Small intestine (tissue), 7 donors: ENCODE measurements at regions not wholly inside any gene's neighbourhood (a gene's known extent, or its start where the extent isn't known, plus 50 kb on each side); places are given as distances from the start of the nearest gene placed in this dataset.
A peak's percentile ranks its signal among the peaks of the same experiment; 100 is the strongest.

Source experiments
- DNase-seq, 2 donors: peaks; one replicate each; pipeline versions ENCODE4 v3.0.0 to v3.0.0-alpha.2; 2013
- FAIRE-seq: peaks from 2 replicates; lab custom pipeline; 2012; peaks lifted over from hg19 to GRCh38; lab: Jason Lieb, UNC
- H3K27ac ChIP-seq, 3 donors: one replicate each; pipeline ENCODE4 v1.5.1; 2013; ENCODE audit warnings: low read length in 2 of 3, mild to moderate bottlenecking in 2 of 3, control low read depth in 1 of 3, inconsistent platforms in 1 of 3, low read depth in 1 of 3, moderate library complexity in 1 of 3
- H3K27me3 ChIP-seq, 3 donors: one replicate each; pipeline ENCODE4 v1.6.1; 2013; ENCODE audit warnings: low read length in 3 of 3, inconsistent platforms in 1 of 3; ENCODE audit not compliant: control insufficient read depth in 3 of 3, insufficient read depth in 3 of 3
- H3K36me3 ChIP-seq, 3 donors: one replicate each; pipeline ENCODE4 v1.6.1; 2013; ENCODE audit warnings: low read length in 3 of 3, inconsistent platforms in 1 of 3, low read depth in 1 of 3, mild to moderate bottlenecking in 1 of 3, moderate library complexity in 1 of 3; ENCODE audit not compliant: control insufficient read depth in 3 of 3, insufficient read depth in 2 of 3
- H3K4me1 ChIP-seq, 3 donors: one replicate each; pipeline ENCODE4 v1.6.1; 2013; ENCODE audit warnings: low read length in 2 of 3, inconsistent platforms in 1 of 3, low read depth in 1 of 3, mild to moderate bottlenecking in 1 of 3, moderate library complexity in 1 of 3; ENCODE audit not compliant: control insufficient read depth in 3 of 3, insufficient read depth in 2 of 3
- H3K4me3 ChIP-seq, 3 donors: one replicate each; pipeline ENCODE4 v1.5.1; 2013; ENCODE audit warnings: low read length in 3 of 3, control low read depth in 1 of 3, inconsistent platforms in 1 of 3, low read depth in 1 of 3, mild to moderate bottlenecking in 1 of 3, moderate library complexity in 1 of 3
- H3K9me3 ChIP-seq, 2 donors: one replicate each; pipeline ENCODE4 v1.6.1; 2013; ENCODE audit warnings: low read depth in 1 of 2, low read length in 1 of 2; ENCODE audit not compliant: control insufficient read depth in 2 of 2, insufficient read depth in 1 of 2
- WGBS, 3 donors: extraction: QIAGEN DNeasy Blood & Tissue Kit; methylation state at CpG; one replicate each; pipeline ENCODE4 v1.1.7; 2013; 5-methylcytosine and 5-hydroxymethylcytosine counted together
- donor health status: healthy with polysubstance abuse.
- donor health status: control.
- donor health status: control.
- donor health status: Bipolar disorder and iron deficiency.
- donor health status: healthy.

GRCh38 chr4:11081006-11081405 is 347.7 kb downstream of the HS3ST1 start:
- no peaks in the 10 kb centered on the region for H3K4me1 ChIP-seq
- no peak overlapping the region for H3K27ac ChIP-seq
- H3K27me3 ChIP-seq: no peaks in the 10 kb centered on the region
- H3K9me3 ChIP-seq: peaks cover 0 to 3% of the 10 kb centered on the region in 2 donors
- H3K4me3 ChIP-seq: no peak overlapping the region
- H3K36me3 ChIP-seq: no peaks in the 10 kb centered on the region
- DNase-seq (no peak), FAIRE-seq (no peak)

- Histone ChIP-seq H3K9me3 (peaks cover 0 to 3% of the 10 kb centered on the region in 2 donors), H3K27me3 (no peaks in the 10 kb centered on the region), H3K27ac (no peak overlapping the region), H3K36me3 (no peaks in the 10 kb centered on the region), H3K4me1 (no peaks in the 10 kb centered on the region), H3K4me3 (no peak overlapping the region)
- WGBS, 3 donors: 78 to 84% (median 79%) methylated on average over 1 of the region's 1 CpG
- no peak for FAIRE-seq
- no peak for DNase-seq
Measured at GRCh38 chr4:11079171-11079570, 349.5 kb downstream of the HS3ST1 start.

GRCh38 chr4:11074581-11075241 is 354.0 kb downstream of the HS3ST1 start:
- Histone ChIP-seq H3K4me1 (no peaks in the 10 kb centered on the region), H3K27ac (no peak overlapping the region), H3K4me3 (no peak overlapping the region), H3K27me3 (no peaks in the 10 kb centered on the region), H3K9me3 (no peaks in the 10 kb centered on the region), H3K36me3 (no peaks in the 10 kb centered on the region)
- no peak for DNase-seq
- 50 to 60% (median 52%) methylated on average over 4 of the region's 4 CpGs for WGBS, 3 donors
- no peak for FAIRE-seq

DNA sequence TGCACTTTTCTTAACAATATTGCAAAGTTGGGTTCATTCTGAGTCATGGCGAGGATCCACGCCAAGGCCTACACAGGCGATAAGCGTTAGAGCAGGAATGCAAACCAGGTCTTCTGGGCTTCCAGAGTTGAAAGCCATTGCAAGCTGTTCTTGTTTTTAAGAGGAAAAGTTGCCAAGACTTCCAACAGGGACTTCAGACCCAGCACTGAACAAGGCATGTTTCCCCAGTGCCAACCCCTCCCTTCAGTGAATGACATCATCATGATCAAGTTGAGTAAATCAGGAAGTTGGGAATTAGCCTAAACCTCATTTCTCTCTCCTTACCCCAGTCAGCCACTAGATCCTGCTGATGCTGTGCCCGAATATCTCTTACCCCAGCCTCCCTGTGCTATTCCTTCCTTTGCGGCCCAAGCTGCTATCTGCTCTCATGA is 355.1 kb downstream of the HS3ST1 start:
- 63 to 88% (median 68%) methylated on average over 6 of the region's 6 CpGs for WGBS, 3 donors
- Histone ChIP-seq H3K4me3 (no peak overlapping the region), H3K36me3 (no peaks in the 10 kb centered on the region), H3K27me3 (peaks cover 0 to 2% (median 0%) of the 10 kb centered on the region in 3 donors), H3K27ac (no peak overlapping the region), H3K9me3 (no peaks in the 10 kb centered on the region), H3K4me1 (no peaks in the 10 kb centered on the region)
- FAIRE-seq (no peak), DNase-seq (peak; percentile 7 to 15)

DNA sequence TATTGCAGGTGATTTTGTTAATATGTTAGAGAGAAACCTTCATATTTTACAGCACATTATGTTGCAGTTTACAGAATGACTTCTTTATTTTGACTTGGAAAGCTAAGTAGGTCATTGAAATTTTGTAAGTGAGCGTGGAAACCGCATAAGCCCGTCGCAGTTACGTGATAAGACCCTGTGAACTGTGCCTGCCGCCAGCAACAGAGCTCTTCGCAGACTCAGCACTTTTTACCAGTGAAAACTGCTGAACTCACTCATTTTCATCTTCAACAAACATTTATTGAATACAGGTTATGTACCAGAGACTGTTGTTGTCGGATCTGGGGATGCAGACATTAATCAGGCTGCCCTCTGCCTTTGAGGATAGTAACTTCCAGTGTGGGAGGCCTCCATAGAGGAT is 355.7 kb downstream of the HS3ST1 start:
- WGBS, 3 donors: 86 to 93% (median 89%) methylated on average over 8 of the region's 8 CpGs
- DNase-seq (no peak), FAIRE-seq (no peak)
- H3K36me3 ChIP-seq: no peaks in the 10 kb centered on the region
- H3K4me3 ChIP-seq: no peak overlapping the region
- H3K27me3 ChIP-seq: peaks cover 0 to 2% (median 0%) of the 10 kb centered on the region in 3 donors
- H3K27ac ChIP-seq: no peak overlapping the region
- H3K4me1 ChIP-seq: no peaks in the 10 kb centered on the region
- no peaks in the 10 kb centered on the region for H3K9me3 ChIP-seq

DNA sequence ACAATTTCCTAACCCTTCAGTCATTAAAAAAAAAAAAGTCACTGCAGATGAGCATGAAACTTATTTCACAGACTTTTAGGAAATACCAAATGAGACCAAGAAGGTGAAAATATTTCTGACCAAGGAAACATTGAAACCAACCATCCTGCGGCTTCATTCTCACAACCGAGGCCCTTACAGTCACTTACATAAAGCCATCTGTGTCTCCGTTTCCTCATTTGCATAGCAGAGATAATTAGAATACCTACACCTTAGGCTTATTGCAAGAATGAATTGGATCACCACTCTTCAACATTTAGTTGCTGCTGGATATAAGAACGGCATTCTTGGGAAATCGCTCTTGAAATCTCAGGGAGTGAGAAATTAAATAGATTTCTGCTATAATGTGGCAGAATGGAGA is 356.2 kb downstream of the HS3ST1 start:
- Histone ChIP-seq H3K4me3 (no peak overlapping the region), H3K9me3 (no peaks in the 10 kb centered on the region), H3K27ac (no peak overlapping the region), H3K4me1 (no peaks in the 10 kb centered on the region), H3K36me3 (no peaks in the 10 kb centered on the region), H3K27me3 (peaks cover 0 to 2% (median 0%) of the 10 kb centered on the region in 3 donors)
- DNase-seq (no peak), FAIRE-seq (no peak)
- WGBS, 3 donors: 88 to 96% (median 92%) methylated on average over 5 of the region's 5 CpGs

- 69 to 78% (median 71%) methylated on average over 4 of the region's 4 CpGs for WGBS, 3 donors
- Histone ChIP-seq H3K27me3 (peaks cover 0 to 2% (median 0%) of the 10 kb centered on the region in 3 donors), H3K4me1 (no peaks in the 10 kb centered on the region), H3K4me3 (no peak overlapping the region), H3K9me3 (no peaks in the 10 kb centered on the region), H3K27ac (no peak overlapping the region), H3K36me3 (no peaks in the 10 kb centered on the region)
- no peak for DNase-seq
- FAIRE-seq: no peak
Measured at GRCh38 chr4:11070813-11071212, 357.9 kb downstream of the HS3ST1 start.

- WGBS, 3 donors: 50 to 67% (median 57%) methylated on average over 2 of the region's 2 CpGs
Measured at GRCh38 chr4:11069581-11070211, 359.0 kb downstream of the HS3ST1 start.

More at GRCh38 chr4:11069581-11070211, 359.0 kb downstream of the HS3ST1 start:
- Histone ChIP-seq H3K4me1 (no peaks in the 10 kb centered on the region), H3K9me3 (no peaks in the 10 kb centered on the region), H3K36me3 (no peaks in the 10 kb centered on the region), H3K27me3 (peaks cover 0 to 2% (median 0%) of the 10 kb centered on the region in 3 donors), H3K27ac (no peak overlapping the region), H3K4me3 (no peak overlapping the region)
- DNase-seq (no peak), FAIRE-seq (no peak)
